ENCODE measurements at regions not wholly inside any gene's neighbourhood (a gene's known extent, or its start where the extent isn't known, plus 50 kb on each side); places are given as distances from the start of the nearest gene placed in this dataset.

GRCh38 chr19:28521614-28522544, 691.1 kb downstream of the UQCRFS1 start:
- no peaks in the 10 kb centered on the region for H3K27me3 ChIP-seq
- DNase-seq, result no peak
- no peaks in the 10 kb centered on the region for H3K36me3 ChIP-seq (replicated peaks in 1 of 2; ENCODE audit: insufficient read depth in 1 of 2, low read depth in 2 of 2)
- intact Hi-C loops (cut with DNase I), result no loop called here
- H3K9me3 ChIP-seq, result no peaks in the 10 kb centered on the region
- H3K4me1 ChIP-seq, result no peaks in the 10 kb centered on the region
- no peak overlapping the region for H3K4me3 ChIP-seq
- no peak overlapping the region for H3K27ac ChIP-seq
- TF ChIP-seq CTCF (IDR thresholded peaks at IDR 0.05) (no peak), POLR2A (IDR thresholded peaks at IDR 0.05) (no peak)
- ATAC-seq, result no peak
- WGBS, 2 donors, result 49 to 62% methylated on average over 9 of the region's 9 CpGs

GRCh38 chr19:28520998-28521568, 691.9 kb downstream of the UQCRFS1 start:
- Histone ChIP-seq H3K4me3 (no peak overlapping the region), H3K27ac (no peak overlapping the region), H3K36me3 (replicated peaks in 1 of 2; ENCODE audit: insufficient read depth in 1 of 2, low read depth in 2 of 2) (no peaks in the 10 kb centered on the region), H3K9me3 (no peaks in the 10 kb centered on the region), H3K4me1 (no peaks in the 10 kb centered on the region), H3K27me3 (no peaks in the 10 kb centered on the region)
- no peak for TF ChIP-seq CTCF (IDR thresholded peaks at IDR 0.05)
- no peak for TF ChIP-seq POLR2A (IDR thresholded peaks at IDR 0.05)
- DNase-seq (no peak), ATAC-seq (no peak)
- intact Hi-C loops (cut with DNase I), result no loop called here

GRCh38 chr19:28519952-28520861, 692.7 kb downstream of the UQCRFS1 start:
- no peak for TF ChIP-seq POLR2A (IDR thresholded peaks at IDR 0.05)
- TF ChIP-seq CTCF (IDR thresholded peaks at IDR 0.05), result no peak
- intact Hi-C loops (cut with DNase I), result no loop called here
- no peaks in the 10 kb centered on the region for H3K27me3 ChIP-seq
- ATAC-seq (peak; percentile 80), DNase-seq (peak; percentile 37 to 74 (median 60))
- no peaks in the 10 kb centered on the region for H3K36me3 ChIP-seq (replicated peaks in 1 of 2; ENCODE audit: insufficient read depth in 1 of 2, low read depth in 2 of 2)
- no peaks in the 10 kb centered on the region for H3K9me3 ChIP-seq
- peak overlapping the region in 2 of 4 donors; percentile 21 to 30 for H3K27ac ChIP-seq
- H3K4me1 ChIP-seq, result no peaks in the 10 kb centered on the region
- no peak overlapping the region for H3K4me3 ChIP-seq
- WGBS, 2 donors, result 55 to 64% methylated on average over 15 of the region's 15 CpGs

- no peaks in the 10 kb centered on the region for H3K4me1 ChIP-seq
- no peaks in the 10 kb centered on the region for H3K27me3 ChIP-seq
- ATAC-seq (no peak), DNase-seq (no peak)
- TF ChIP-seq POLR2A (IDR thresholded peaks at IDR 0.05), result no peak
- no peak for TF ChIP-seq CTCF (IDR thresholded peaks at IDR 0.05)
- H3K9me3 ChIP-seq, result no peaks in the 10 kb centered on the region
- intact Hi-C loops (cut with DNase I), result no loop called here
- H3K4me3 ChIP-seq, result no peak overlapping the region
- H3K36me3 ChIP-seq (replicated peaks in 1 of 2; ENCODE audit: insufficient read depth in 1 of 2, low read depth in 2 of 2), result no peaks in the 10 kb centered on the region
- H3K27ac ChIP-seq, result peak overlapping the region in 1 of 4 donors; percentile 30
- WGBS, 2 donors, result 56 to 60% methylated on average over 8 of the region's 8 CpGs
Measured at GRCh38 chr19:28519218-28519779, 693.7 kb downstream of the UQCRFS1 start.
